Hepatocyte (in vitro differentiated cells): ENCODE measurements at regions not wholly inside any gene's neighbourhood (a gene's known extent, or its start where the extent isn't known, plus 50 kb on each side); places are given as distances from the start of the nearest gene placed in this dataset.

Experiments used
- DNase-seq: peaks from one replicate; pipeline ENCODE4 v3.0.0-alpha.2; 2016; ENCODE audit warnings: low spot score
- H2AFZ ChIP-seq: fragments of 200-600 bp; sonication (generic); 2 replicates; pipeline ENCODE4 v1.6.0; 2016; ENCODE audit warnings: antibody characterized with exemption, mild to moderate bottlenecking
- H3K27ac ChIP-seq: fragments of 200-600 bp; sonication (generic); 2 replicates; pipeline ENCODE4 v1.5.1; 2016; ENCODE audit warnings: mild to moderate bottlenecking
- H3K27me3 ChIP-seq: fragments of 200-600 bp; sonication (generic); 2 replicates; pipeline ENCODE4 v1.6.1; 2016
- H3K36me3 ChIP-seq: fragments of 200-600 bp; sonication (generic); replicated peaks from 2 replicates; pipeline ENCODE4 v1.5.1; 2016; ENCODE audit warnings: low read depth; ENCODE audit not compliant: insufficient read depth
- H3K4me1 ChIP-seq: fragments of 200-600 bp; sonication (generic); 2 replicates; pipeline ENCODE4 v1.5.1; 2016; ENCODE audit warnings: mild to moderate bottlenecking, moderate library complexity; ENCODE audit not compliant: insufficient read depth
- H3K4me2 ChIP-seq: fragments of 200-600 bp; sonication (generic); 2 replicates; pipeline ENCODE4 v1.6.0; 2016
- H3K4me3 ChIP-seq: fragments of 200-600 bp; sonication (generic); 2 replicates; pipeline ENCODE4 v1.5.1; 2016; ENCODE audit warnings: mild to moderate bottlenecking
- H3K79me2 ChIP-seq: fragments of 200-600 bp; sonication (generic); 2 replicates; pipeline ENCODE4 v1.6.0; 2017; ENCODE audit warnings: mild to moderate bottlenecking
- H3K9me2 ChIP-seq: fragments of 200-600 bp; sonication (generic); replicated peaks from 2 replicates; pipeline ENCODE4 v1.6.0; 2017; ENCODE audit warnings: mild to moderate bottlenecking; ENCODE audit not compliant: insufficient read depth
- H3K9me3 ChIP-seq: fragments of 200-600 bp; sonication (generic); 2 replicates; pipeline ENCODE4 v1.5.1; 2016; ENCODE audit warnings: low read depth, mild to moderate bottlenecking
- H4K20me1 ChIP-seq: fragments of 200-600 bp; sonication (generic); 2 replicates; pipeline ENCODE4 v1.6.0; 2016; ENCODE audit warnings: mild to moderate bottlenecking; ENCODE audit not compliant: insufficient read depth, poor library complexity, severe bottlenecking
- CTCF ChIP-seq: fragments of 200-600 bp; sonication (generic); IDR thresholded peaks from 2 replicates; pipeline ENCODE4 v1.5.1; 2016; ENCODE audit warnings: antibody characterized with exemption, mild to moderate bottlenecking; ENCODE audit not compliant: poor library complexity
- EZH2 ChIP-seq: fragments of 200-600 bp; sonication (generic); IDR thresholded peaks from 2 replicates; pipeline ENCODE4 v1.6.1; 2016; ENCODE audit warnings: antibody characterized with exemption, mild to moderate bottlenecking, borderline replicate concordance
- EZH2phosphoT487 ChIP-seq: fragments of 200-600 bp; sonication (generic); IDR thresholded peaks from one replicate; pipeline ENCODE4 v1.6.1; 2018; ENCODE audit warnings: antibody characterized with exemption, mild to moderate bottlenecking, low read depth, moderate library complexity; ENCODE audit not compliant: unreplicated experiment, severe bottlenecking
- WGBS: methylation state at CpG from one replicate; pipeline ENCODE4 v1.1.6; 2016; ENCODE audit warnings: low lambda C conversion rate; ENCODE audit errors: missing lambda C conversion rate; 5-methylcytosine and 5-hydroxymethylcytosine counted together

- Histone ChIP-seq H3K27me3 (peaks cover 12% of the 10 kb centered on the region), H3K9me3 (no peaks in the 10 kb centered on the region), H3K4me1 (no peaks in the 10 kb centered on the region), H3K4me3 (no peak overlapping the region), H3K4me2 (no peak overlapping the region), H3K27ac (no peak overlapping the region), H3K36me3 (no peaks in the 10 kb centered on the region), H4K20me1 (no peaks in the 10 kb centered on the region), H3K79me2 (no peaks in the 10 kb centered on the region), H3K9me2 (no peaks in the 10 kb centered on the region), H2AFZ (no peak overlapping the region)
- 77% methylated on average over 4 of the region's 4 CpGs for WGBS
- DNase-seq, result no peak
- TF ChIP-seq EZH2 (no peak), EZH2phosphoT487 (no peak), CTCF (no peak)
Observed at GRCh38 chr1:36654586-36654985, 171.9 kb upstream of the CSF3R start.

- no peak for DNase-seq
- no peaks in the 10 kb centered on the region for H3K4me1 ChIP-seq
- H3K36me3 ChIP-seq, result no peaks in the 10 kb centered on the region
- H3K79me2 ChIP-seq, result no peaks in the 10 kb centered on the region
- H3K27me3 ChIP-seq, result peaks cover 10% of the 10 kb centered on the region
- H3K9me3 ChIP-seq, result no peaks in the 10 kb centered on the region
- no peak overlapping the region for H3K4me2 ChIP-seq
- 82% methylated on average over 8 of the region's 8 CpGs for WGBS
- H4K20me1 ChIP-seq, result no peaks in the 10 kb centered on the region
- H3K4me3 ChIP-seq, result no peak overlapping the region
- H3K9me2 ChIP-seq, result no peaks in the 10 kb centered on the region
- H2AFZ ChIP-seq, result no peak overlapping the region
- TF ChIP-seq EZH2, result no peak
- no peak for TF ChIP-seq EZH2phosphoT487
- no peak for TF ChIP-seq CTCF
- no peak overlapping the region for H3K27ac ChIP-seq
Observed at GRCh38 chr1:36653850-36654249, 171.1 kb upstream of the CSF3R start.

GRCh38 chr1:36652586-36652985 is 169.9 kb upstream of the CSF3R start:
- Histone ChIP-seq H4K20me1 (no peaks in the 10 kb centered on the region), H3K27ac (no peak overlapping the region), H3K79me2 (no peaks in the 10 kb centered on the region), H3K36me3 (no peaks in the 10 kb centered on the region), H2AFZ (no peak overlapping the region), H3K9me2 (no peaks in the 10 kb centered on the region), H3K4me1 (no peaks in the 10 kb centered on the region), H3K4me3 (no peak overlapping the region), H3K27me3 (peaks cover 12% of the 10 kb centered on the region), H3K9me3 (no peaks in the 10 kb centered on the region), H3K4me2 (no peak overlapping the region)
- DNase-seq, result no peak
- WGBS, result 97% methylated on average over 2 of the region's 2 CpGs
- no peak for TF ChIP-seq EZH2
- TF ChIP-seq CTCF, result no peak
- TF ChIP-seq EZH2phosphoT487, result no peak

GRCh38 chr1:36652011-36652410 is 169.3 kb upstream of the CSF3R start:
- Histone ChIP-seq H3K27ac (no peak overlapping the region), H3K79me2 (no peaks in the 10 kb centered on the region), H3K4me3 (no peak overlapping the region), H3K27me3 (peaks cover 15% of the 10 kb centered on the region), H3K36me3 (no peaks in the 10 kb centered on the region), H3K4me1 (no peaks in the 10 kb centered on the region), H3K9me2 (no peaks in the 10 kb centered on the region), H3K9me3 (no peaks in the 10 kb centered on the region), H3K4me2 (no peak overlapping the region), H4K20me1 (no peaks in the 10 kb centered on the region), H2AFZ (no peak overlapping the region)
- TF ChIP-seq EZH2phosphoT487, result no peak
- no peak for DNase-seq
- WGBS, result 73% methylated on average over 2 of the region's 2 CpGs
